ENCODE measurements at regions not wholly inside any gene's neighbourhood (a gene's known extent, or its start where the extent isn't known, plus 50 kb on each side); places are given as distances from the start of the nearest gene placed in this dataset.

DNA sequence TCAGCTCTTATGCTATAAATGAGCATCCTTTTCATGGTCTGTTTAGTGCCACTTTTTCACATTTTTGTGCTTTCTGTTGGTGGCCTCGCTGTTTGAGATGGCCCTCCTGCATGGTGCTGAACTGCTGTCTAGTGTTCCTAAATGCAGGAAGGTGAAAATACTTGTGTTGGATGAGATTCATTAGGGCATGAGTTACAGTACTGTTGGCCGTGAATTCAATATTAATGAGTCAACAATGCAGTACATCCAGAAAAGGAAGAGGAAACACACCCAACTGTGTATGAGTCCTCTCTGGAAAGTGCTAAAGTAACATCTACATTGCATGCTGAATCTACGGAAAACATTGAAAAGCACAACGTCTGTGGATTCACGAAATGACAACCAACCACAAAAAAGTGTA lies 124.0 kb downstream of the HERPUD2 start:
- FAIRE-seq (no peak), DNase-seq (no peak)
- Histone ChIP-seq H3K27ac (ENCODE audit: low read depth in 2 of 2, low read length in 2 of 2) (no peak overlapping the region), H3K9me3 (ENCODE audit: control insufficient read depth in 2 of 3, insufficient read depth in 1 of 3, low read length in 3 of 3) (no peaks in the 10 kb centered on the region), H3K4me1 (ENCODE audit: control insufficient read depth in 2 of 3, insufficient read depth in 2 of 3, low read depth in 1 of 3, low read length in 3 of 3) (no peaks in the 10 kb centered on the region), H3K4me3 (ENCODE audit: low read length in 3 of 3) (no peak overlapping the region), H3K27me3 (ENCODE audit: control insufficient read depth, insufficient read depth, low read length) (no peaks in the 10 kb centered on the region), H3K9ac (ENCODE audit: low read length in 3 of 3) (no peak overlapping the region), H3K36me3 (ENCODE audit: control insufficient read depth in 2 of 3, insufficient read depth in 3 of 3, low read length in 3 of 3) (no peaks in the 10 kb centered on the region)
- TF ChIP-seq, protein P1, sequence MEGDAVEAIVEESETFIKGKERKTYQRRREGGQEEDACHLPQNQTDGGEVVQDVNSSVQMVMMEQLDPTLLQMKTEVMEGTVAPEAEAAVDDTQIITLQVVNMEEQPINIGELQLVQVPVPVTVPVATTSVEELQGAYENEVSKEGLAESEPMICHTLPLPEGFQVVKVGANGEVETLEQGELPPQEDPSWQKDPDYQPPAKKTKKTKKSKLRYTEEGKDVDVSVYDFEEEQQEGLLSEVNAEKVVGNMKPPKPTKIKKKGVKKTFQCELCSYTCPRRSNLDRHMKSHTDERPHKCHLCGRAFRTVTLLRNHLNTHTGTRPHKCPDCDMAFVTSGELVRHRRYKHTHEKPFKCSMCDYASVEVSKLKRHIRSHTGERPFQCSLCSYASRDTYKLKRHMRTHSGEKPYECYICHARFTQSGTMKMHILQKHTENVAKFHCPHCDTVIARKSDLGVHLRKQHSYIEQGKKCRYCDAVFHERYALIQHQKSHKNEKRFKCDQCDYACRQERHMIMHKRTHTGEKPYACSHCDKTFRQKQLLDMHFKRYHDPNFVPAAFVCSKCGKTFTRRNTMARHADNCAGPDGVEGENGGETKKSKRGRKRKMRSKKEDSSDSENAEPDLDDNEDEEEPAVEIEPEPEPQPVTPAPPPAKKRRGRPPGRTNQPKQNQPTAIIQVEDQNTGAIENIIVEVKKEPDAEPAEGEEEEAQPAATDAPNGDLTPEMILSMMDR (IDR thresholded peaks at IDR 0.05; ENCODE audit: borderline replicate concordance, extremely low read depth, insufficient read depth) = no peak
- intact Hi-C loops (cut with DNase I) = no loop called here

DNA sequence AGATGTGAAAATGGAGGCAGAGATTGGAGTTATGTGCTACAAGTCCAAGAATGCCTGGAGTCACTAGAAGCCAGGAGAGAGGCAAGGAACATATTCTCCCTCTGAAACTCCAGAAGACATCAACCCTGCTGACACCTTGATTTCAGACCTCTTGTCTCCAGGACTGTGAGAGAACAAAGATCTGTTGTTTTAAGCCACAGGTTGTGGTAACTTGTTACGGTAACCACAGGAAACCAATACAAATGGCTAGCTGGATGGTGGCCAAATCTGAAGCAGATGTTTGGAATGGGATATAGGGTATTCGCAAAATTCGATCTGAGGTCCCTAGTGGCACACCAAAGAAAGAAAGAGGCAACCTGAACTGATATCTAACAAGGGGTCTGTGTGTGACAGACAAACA lies 129.0 kb downstream of the HERPUD2 start:
- intact Hi-C loops (cut with DNase I) = no loop called here
- no peak overlapping the region for H3K27ac ChIP-seq (ENCODE audit: low read depth in 2 of 2, low read length in 2 of 2)
- TF ChIP-seq, protein P1 (IDR thresholded peaks at IDR 0.05; ENCODE audit: borderline replicate concordance, extremely low read depth, insufficient read depth) = no peak
- FAIRE-seq = no peak
- H3K9me3 ChIP-seq (ENCODE audit: control insufficient read depth in 2 of 3, insufficient read depth in 1 of 3, low read length in 3 of 3) = peaks cover 0 to 4% (median 0%) of the 10 kb centered on the region in 3 donors
- H3K27me3 ChIP-seq (ENCODE audit: control insufficient read depth, insufficient read depth, low read length) = no peaks in the 10 kb centered on the region
- no peaks in the 10 kb centered on the region for H3K4me1 ChIP-seq (ENCODE audit: control insufficient read depth in 2 of 3, insufficient read depth in 2 of 3, low read depth in 1 of 3, low read length in 3 of 3)
- no peaks in the 10 kb centered on the region for H3K36me3 ChIP-seq (ENCODE audit: control insufficient read depth in 2 of 3, insufficient read depth in 3 of 3, low read length in 3 of 3)
- no peak overlapping the region for H3K4me3 ChIP-seq (ENCODE audit: low read length in 3 of 3)
- no peak for DNase-seq
- no peak overlapping the region for H3K9ac ChIP-seq (ENCODE audit: low read length in 3 of 3)

DNA sequence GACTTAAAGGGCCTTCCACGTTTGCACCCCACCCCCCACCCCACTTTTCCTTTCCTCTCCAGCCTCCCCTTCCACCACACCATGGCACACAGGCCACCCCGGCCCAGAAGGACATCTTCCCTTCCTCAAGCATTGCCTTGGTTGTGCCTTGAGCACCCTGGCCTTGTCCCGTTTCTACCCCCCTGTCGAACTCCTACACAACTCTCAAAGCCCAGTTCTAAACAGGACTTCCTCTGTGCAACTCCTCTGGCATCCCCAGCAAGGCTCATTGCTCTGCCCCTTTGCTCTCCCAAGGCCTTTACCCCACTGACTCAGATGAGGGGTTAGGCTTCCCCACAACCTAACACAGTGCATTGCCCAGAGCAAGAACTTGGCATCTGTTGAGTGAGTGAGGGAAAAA lies 136.1 kb downstream of the HERPUD2 start:
- no peak for FAIRE-seq

More for the DNA sequence above, 136.1 kb downstream of the HERPUD2 start:
- Histone ChIP-seq H3K27me3 (ENCODE audit: control insufficient read depth, insufficient read depth, low read length) (no peaks in the 10 kb centered on the region), H3K4me1 (ENCODE audit: control insufficient read depth in 2 of 3, insufficient read depth in 2 of 3, low read depth in 1 of 3, low read length in 3 of 3) (no peaks in the 10 kb centered on the region), H3K36me3 (ENCODE audit: control insufficient read depth in 2 of 3, insufficient read depth in 3 of 3, low read length in 3 of 3) (no peaks in the 10 kb centered on the region), H3K4me3 (ENCODE audit: low read length in 3 of 3) (no peak overlapping the region), H3K9me3 (ENCODE audit: control insufficient read depth in 2 of 3, insufficient read depth in 1 of 3, low read length in 3 of 3) (peaks cover 0 to 4% (median 0%) of the 10 kb centered on the region in 3 donors), H3K27ac (ENCODE audit: low read depth in 2 of 2, low read length in 2 of 2) (no peak overlapping the region), H3K9ac (ENCODE audit: low read length in 3 of 3) (no peak overlapping the region)
- TF ChIP-seq, protein P1 (IDR thresholded peaks at IDR 0.05; ENCODE audit: borderline replicate concordance, extremely low read depth, insufficient read depth) = no peak
- no peak for DNase-seq
- intact Hi-C loops (cut with DNase I) = no loop called here
